ENCODE measurements at regions not wholly inside any gene's neighbourhood (a gene's known extent, or its start where the extent isn't known, plus 50 kb on each side); places are given as distances from the start of the nearest gene placed in this dataset.

DNA sequence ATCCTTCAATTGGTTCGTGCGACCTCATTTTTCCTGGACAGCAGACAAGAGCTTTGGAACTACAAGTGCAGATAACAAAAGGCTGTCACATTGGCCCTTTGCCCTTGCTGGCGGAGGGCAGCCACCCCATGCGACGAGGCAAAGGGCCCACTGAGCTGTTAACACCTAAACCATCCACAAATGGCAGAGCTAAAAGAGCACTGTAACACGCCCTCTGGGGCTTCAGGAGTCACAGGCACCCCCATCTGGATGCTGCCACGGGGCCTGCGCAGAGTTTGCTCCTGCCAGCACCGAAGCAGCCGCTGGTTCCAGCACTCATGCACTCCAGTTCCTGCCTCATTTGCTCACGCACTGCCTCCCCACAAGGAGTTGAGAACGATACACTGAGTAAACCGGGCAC, 524.9 kb downstream of the ZNF385D start:
- TF ChIP-seq EZH2phosphoT487 (IDR thresholded peaks at IDR 0.05; ENCODE audit: insufficient read depth, low read depth), result no peak
- TF ChIP-seq EZH2 (IDR thresholded peaks at IDR 0.05; ENCODE audit: insufficient read depth, poor library complexity, severe bottlenecking), result no peak
